SK-N-MC (cell line): ENCODE measurements at regions not wholly inside any gene's neighbourhood (a gene's known extent, or its start where the extent isn't known, plus 50 kb on each side); places are given as distances from the start of the nearest gene placed in this dataset.

Source experiments
- DNase-seq: peaks from one replicate; pipeline ENCODE4 v3.0.0-alpha.2; 2011; ENCODE audit warnings: low read depth, low spot score
- H3K27ac ChIP-seq: fragments of 200-600 bp; sonication (generic); 2 replicates; pipeline ENCODE4 v1.5.1; 2016; ENCODE audit warnings: mixed run types
- H3K36me3 ChIP-seq: fragments of 200-600 bp; sonication (generic); 2 replicates; pipeline ENCODE4 v1.6.1; 2017; ENCODE audit warnings: antibody characterized with exemption, low read length, mixed read lengths; ENCODE audit not compliant: insufficient read depth
- H3K4me3 ChIP-seq: fragments of 200-600 bp; sonication (generic); 2 replicates; pipeline ENCODE4 v1.5.1; 2016
- H3K9ac ChIP-seq: fragments of 200-600 bp; sonication (generic); 2 replicates; pipeline ENCODE4 v1.8.0; 2017; ENCODE audit warnings: mixed run types, mixed read lengths; ENCODE audit not compliant: insufficient read length
- H3K9me3 ChIP-seq: fragments of 200-600 bp; sonication (generic); 2 replicates; pipeline ENCODE4 v1.6.1; 2017; ENCODE audit warnings: low read depth, mild to moderate bottlenecking, antibody characterized with exemption, low read length, moderate library complexity, mixed read lengths
- EZH2 ChIP-seq: fragments of 200-600 bp; sonication (generic); IDR thresholded peaks from one replicate; pipeline ENCODE4 v1.6.1; 2017; ENCODE audit warnings: antibody characterized with exemption
- FOXP2 ChIP-seq: optimal IDR thresholded peaks from 2 replicates; pipeline ENCODE3; 2011; ENCODE audit warnings: mild to moderate bottlenecking, moderate library complexity; ENCODE audit not compliant: insufficient read depth; ENCODE audit errors: extremely low read length, control extremely low read depth
- POLR2AphosphoS5 ChIP-seq: IDR thresholded peaks from 2 replicates; pipeline ENCODE4 v1.6.1; 2012; ENCODE audit warnings: mild to moderate bottlenecking, low read depth, low read length, borderline replicate concordance

DNA sequence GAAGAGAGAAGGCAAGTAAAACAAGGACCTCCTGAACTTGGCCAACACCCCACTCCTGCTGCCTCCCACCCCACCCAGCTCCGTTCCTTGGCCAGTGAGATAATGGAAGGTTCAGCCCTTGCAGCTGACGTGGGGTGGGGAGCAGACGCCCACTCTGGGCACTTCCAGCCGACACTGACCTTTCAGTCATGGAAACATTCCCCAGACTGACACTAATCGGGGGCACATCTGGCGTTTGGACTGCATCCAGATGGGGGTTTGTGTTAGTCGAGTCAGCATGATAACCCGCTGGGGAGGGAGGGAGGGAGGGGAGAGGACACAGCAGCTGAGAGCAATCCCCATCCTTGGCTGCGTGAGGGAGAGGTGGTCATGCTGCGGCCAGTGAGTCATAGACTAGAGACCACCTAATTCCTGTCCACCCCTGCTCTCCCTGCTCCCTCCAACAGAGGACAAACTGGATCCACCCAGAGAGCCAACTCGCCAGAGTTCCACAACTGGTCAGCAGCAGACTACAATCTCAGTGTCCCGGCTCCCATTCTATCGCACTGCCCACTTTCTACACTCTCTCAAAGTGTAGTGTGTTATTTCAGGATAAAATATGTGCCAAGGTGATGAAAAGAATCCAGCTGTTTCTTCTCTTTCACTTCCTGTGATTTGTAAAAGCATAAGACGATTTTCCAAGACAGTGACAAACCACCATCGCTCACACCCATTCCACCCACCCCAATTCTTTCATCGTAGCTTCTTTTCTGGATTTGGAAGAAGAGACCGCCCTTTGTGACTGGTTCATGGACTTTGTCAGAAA, 115.4 kb upstream of the PKDCC start:
- H3K27ac ChIP-seq, result no peak overlapping the region

DNA sequence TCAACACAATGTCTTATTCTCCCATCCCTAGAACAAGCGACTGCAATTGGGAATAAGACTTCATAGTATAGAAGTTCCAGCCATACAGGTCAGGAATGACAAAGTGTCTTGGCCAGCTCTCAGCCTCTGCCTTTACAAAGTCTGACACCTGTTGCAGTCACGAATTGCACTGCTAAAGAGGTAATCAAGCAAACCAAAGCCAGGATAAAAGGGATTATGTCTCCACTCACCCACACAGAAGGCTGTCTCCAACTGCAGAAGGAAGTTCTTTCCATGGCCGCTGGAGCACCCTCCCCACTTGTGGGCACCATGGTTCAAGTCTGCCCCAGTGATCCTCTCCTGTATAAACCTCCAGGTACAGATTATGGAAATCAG, 114.8 kb upstream of the PKDCC start:
- DNase-seq, result no peak
- no peak overlapping the region for H3K27ac ChIP-seq

More for the DNA sequence above, 115.4 kb upstream of the PKDCC start:
- TF ChIP-seq EZH2, result no peak
- no peak for TF ChIP-seq POLR2AphosphoS5
- TF ChIP-seq FOXP2, result no peak
- Histone ChIP-seq H3K9me3 (no peaks in the 10 kb centered on the region), H3K4me3 (no peak overlapping the region), H3K9ac (no peak overlapping the region), H3K36me3 (no peaks in the 10 kb centered on the region)
- no peak for DNase-seq

DNA sequence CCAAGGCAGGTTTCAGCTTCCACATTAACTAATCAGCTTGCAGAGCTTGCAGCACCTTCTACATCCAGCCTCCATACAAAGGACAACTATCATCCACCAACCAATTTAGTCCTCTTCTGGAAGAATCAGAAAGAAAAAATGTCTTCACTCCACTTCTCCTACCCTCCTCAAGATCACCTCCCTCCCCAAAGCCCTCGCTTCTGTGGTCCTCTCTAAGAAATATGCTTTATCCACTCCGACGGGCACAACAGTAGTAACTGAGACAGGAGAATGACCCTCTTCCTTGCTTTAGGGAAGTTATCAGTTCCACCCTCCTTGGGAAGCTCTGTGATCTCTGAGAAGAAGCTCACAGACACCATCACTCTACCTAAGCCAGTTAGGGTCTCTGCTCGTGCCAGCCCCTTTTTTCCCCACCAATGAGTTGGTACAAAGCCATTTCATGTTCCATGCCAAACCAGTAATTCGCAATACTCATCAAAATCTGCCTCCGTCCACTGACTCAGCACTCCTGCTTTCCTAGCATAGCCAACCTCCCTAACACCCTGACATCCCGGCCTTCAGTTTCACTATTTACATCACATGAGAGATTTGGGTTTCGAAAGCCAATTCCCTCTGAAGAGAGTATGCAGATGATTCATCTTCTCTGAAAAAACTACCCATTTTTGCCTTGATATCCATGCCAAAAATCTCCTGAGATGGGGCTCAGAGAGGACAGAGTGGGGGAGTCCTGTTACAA, 114.1 kb upstream of the PKDCC start:
- no peaks in the 10 kb centered on the region for H3K36me3 ChIP-seq
- H3K9ac ChIP-seq, result no peak overlapping the region
- no peak for DNase-seq
- TF ChIP-seq EZH2 (no peak), POLR2AphosphoS5 (no peak), FOXP2 (no peak)
- H3K4me3 ChIP-seq, result no peak overlapping the region
- no peak overlapping the region for H3K27ac ChIP-seq
- H3K9me3 ChIP-seq, result no peaks in the 10 kb centered on the region

More for the DNA sequence above, 114.8 kb upstream of the PKDCC start:
- Histone ChIP-seq H3K4me3 (no peak overlapping the region), H3K9me3 (no peaks in the 10 kb centered on the region), H3K9ac (no peak overlapping the region), H3K36me3 (no peaks in the 10 kb centered on the region)
- TF ChIP-seq POLR2AphosphoS5 (no peak), FOXP2 (no peak), EZH2 (no peak)

DNA sequence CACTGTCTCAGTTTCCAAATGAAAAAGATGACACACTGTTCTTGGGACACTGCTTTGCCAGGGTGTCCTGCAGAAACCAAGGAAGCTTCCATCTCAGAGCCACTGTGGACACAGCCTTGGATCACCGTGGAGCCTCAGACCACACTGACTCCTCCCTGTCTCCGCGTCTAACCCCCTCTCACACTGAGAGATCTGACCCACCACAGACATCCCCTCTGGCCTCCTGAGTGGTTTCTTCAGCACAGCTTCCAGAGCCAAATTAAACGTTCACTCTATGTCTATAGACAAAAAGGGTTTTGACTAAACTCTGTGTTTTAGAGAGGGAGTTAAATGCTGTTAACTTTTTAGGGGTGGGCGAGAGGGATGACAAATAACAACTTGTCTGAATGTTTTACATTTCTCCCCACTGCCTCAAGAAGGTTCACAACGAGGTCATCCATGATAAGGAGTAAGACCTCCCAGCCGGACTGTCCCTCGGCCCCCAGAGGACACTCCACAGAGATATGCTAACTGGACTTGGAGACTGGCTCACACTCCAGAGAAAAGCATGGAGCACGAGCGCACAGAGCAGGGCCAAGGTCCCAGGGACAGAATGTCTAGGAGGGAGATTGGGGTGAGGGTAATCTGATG, 113.4 kb upstream of the PKDCC start:
- no peak for DNase-seq
- H3K9ac ChIP-seq, result no peak overlapping the region
- H3K27ac ChIP-seq, result no peak overlapping the region
- H3K9me3 ChIP-seq, result no peaks in the 10 kb centered on the region
- no peaks in the 10 kb centered on the region for H3K36me3 ChIP-seq
- H3K4me3 ChIP-seq, result no peak overlapping the region
- TF ChIP-seq FOXP2 (no peak), POLR2AphosphoS5 (no peak), EZH2 (no peak)

DNA sequence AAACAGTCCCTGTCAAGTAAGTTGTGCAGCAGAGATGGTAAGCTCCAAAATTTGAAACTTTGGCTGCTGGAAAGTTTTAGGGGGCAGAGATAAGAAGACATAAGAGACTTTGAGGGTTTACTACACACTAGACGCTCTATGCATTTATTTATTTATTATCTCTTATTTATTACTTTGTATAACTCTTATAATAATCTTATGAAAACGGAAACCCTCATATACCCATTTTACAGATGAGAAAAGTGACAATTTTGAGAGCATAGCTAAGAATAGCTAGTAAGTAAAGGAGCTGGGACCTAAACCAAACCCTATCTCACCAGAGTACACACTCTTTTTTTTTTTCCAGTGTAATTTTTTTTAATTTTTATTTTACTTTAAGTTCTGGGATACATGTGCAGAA, 112.8 kb upstream of the PKDCC start:
- H3K9me3 ChIP-seq, result no peaks in the 10 kb centered on the region
- no peak overlapping the region for H3K9ac ChIP-seq
- no peak for DNase-seq
- H3K4me3 ChIP-seq, result no peak overlapping the region
- H3K27ac ChIP-seq, result no peak overlapping the region
- H3K36me3 ChIP-seq, result no peaks in the 10 kb centered on the region
- no peak for TF ChIP-seq POLR2AphosphoS5
- TF ChIP-seq FOXP2, result no peak

DNA sequence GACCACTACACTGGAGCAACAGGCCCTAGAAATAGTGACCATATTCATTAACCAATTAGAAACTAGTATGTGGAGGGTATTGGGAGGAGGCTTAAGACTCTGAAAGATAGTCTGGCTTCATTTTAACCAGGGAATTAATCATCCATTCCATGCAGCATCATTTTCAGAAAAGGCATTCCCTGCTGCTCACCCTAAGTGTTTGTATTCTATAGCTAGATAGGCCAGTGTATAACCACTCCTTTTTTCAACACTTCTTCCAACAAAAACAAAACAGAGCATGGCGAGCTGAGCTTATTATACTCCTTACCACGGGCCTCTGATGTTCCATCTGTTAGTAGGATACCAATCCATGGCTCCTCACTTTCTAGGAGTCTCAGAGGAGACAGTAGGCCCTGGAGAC, 112.0 kb upstream of the PKDCC start:
- Histone ChIP-seq H3K4me3 (no peak overlapping the region), H3K9ac (no peak overlapping the region), H3K36me3 (no peaks in the 10 kb centered on the region), H3K9me3 (no peaks in the 10 kb centered on the region), H3K27ac (no peak overlapping the region)
- no peak for TF ChIP-seq EZH2
- TF ChIP-seq POLR2AphosphoS5, result no peak
- TF ChIP-seq FOXP2, result no peak
- DNase-seq, result no peak

DNA sequence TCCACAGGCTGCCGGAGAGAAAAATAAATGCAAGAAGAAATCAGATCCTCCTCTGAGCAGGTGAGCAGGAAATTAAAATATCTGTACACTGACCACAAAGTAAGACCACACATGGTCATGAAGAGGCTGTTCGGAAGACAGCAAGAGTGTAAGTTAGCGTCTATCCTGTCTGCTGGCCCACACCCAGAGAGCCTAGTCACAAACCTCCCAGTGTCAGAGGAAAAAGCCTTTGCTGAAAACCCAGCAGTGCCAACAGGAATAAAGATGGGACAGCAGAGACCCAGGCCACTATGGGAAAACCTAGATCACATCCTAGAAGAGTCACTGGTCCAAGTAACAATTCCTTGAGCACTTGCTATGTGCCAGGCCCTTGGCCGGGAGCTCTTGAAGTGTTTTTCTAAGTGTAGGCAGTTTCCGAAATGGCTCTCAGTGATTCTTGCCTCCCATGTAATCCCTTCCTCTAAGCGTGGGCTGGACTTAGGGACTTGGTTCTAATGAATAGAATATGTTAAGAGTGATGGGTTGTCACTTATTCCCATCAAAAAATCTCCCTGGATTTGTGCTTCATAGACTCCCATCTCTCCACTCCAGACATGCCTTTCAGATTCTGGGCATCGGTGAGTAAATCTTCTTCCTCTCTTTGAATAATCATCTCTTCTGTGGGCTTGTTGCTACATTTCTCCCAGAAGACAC, 110.9 kb upstream of the PKDCC start:
- DNase-seq, result no peak
- H3K9ac ChIP-seq, result no peak overlapping the region
- TF ChIP-seq EZH2 (no peak), POLR2AphosphoS5 (no peak), FOXP2 (no peak)
- H3K9me3 ChIP-seq, result no peaks in the 10 kb centered on the region
- peak overlapping the region; percentile 83; the same call in 1 of the 2 replicates for H3K27ac ChIP-seq
- H3K4me3 ChIP-seq, result no peak overlapping the region
- no peaks in the 10 kb centered on the region for H3K36me3 ChIP-seq
